ENCODE measurements at regions not wholly inside any gene's neighbourhood (a gene's known extent, or its start where the extent isn't known, plus 50 kb on each side); places are given as distances from the start of the nearest gene placed in this dataset.
"Not testable (repeated sequence)": the region's sequence is repeated elsewhere in the genome, so short reads cannot be mapped to it uniquely, and the experiment has no call there.

- Histone ChIP-seq H3K27ac (ENCODE audit: low read length) (no peak overlapping the region), H3K27me3 (ENCODE audit: low read depth, low read length) (no peaks in the 10 kb centered on the region), H3K9ac (ENCODE audit: low read length) (no peak overlapping the region), H2AFZ (ENCODE audit: low read depth, low read length) (no peak overlapping the region), H4K20me1 (ENCODE audit: insufficient read depth, low read length) (no peaks in the 10 kb centered on the region), H3K4me2 (ENCODE audit: low read length) (no peak overlapping the region), H3K79me2 (ENCODE audit: low read length) (no peaks in the 10 kb centered on the region), H3K9me3 (ENCODE audit: insufficient read depth, low read length) (no peaks in the 10 kb centered on the region), H3K36me3 (replicated peaks; ENCODE audit: low read depth, low read length) (no peaks in the 10 kb centered on the region), H3K4me3 (ENCODE audit: low read length) (no peak overlapping the region), H3K4me1 (ENCODE audit: low read length) (no peaks in the 10 kb centered on the region)
- TF ChIP-seq CTCF (IDR thresholded peaks at IDR 0.05; ENCODE audit: low read depth, low read length) = no peak
- no peak for TF ChIP-seq EZH2phosphoT487 (IDR thresholded peaks at IDR 0.05; ENCODE audit: low read depth)
Observed at GRCh38 chr13:85557691-85558467, 241.3 kb downstream of the SLITRK6 start.

GRCh38 chr13:85551012-85551411, 248.2 kb downstream of the SLITRK6 start:
- no peak for TF ChIP-seq CTCF (IDR thresholded peaks at IDR 0.05; ENCODE audit: low read depth, low read length)
- TF ChIP-seq EZH2phosphoT487 (IDR thresholded peaks at IDR 0.05; ENCODE audit: low read depth) = no peak
- H3K4me3 ChIP-seq (ENCODE audit: low read length) = no peak overlapping the region
- H2AFZ ChIP-seq (ENCODE audit: low read depth, low read length) = no peak overlapping the region
- H3K27me3 ChIP-seq (ENCODE audit: low read depth, low read length) = no peaks in the 10 kb centered on the region
- no peak overlapping the region for H3K27ac ChIP-seq (ENCODE audit: low read length)
- H4K20me1 ChIP-seq (ENCODE audit: insufficient read depth, low read length) = no peaks in the 10 kb centered on the region
- H3K36me3 ChIP-seq (replicated peaks; ENCODE audit: low read depth, low read length) = no peaks in the 10 kb centered on the region
- no peaks in the 10 kb centered on the region for H3K79me2 ChIP-seq (ENCODE audit: low read length)
- peaks cover 11% of the 10 kb centered on the region; the same call in 1 of the 2 replicates for H3K4me1 ChIP-seq (ENCODE audit: low read length)
- H3K9ac ChIP-seq (ENCODE audit: low read length) = no peak overlapping the region
- peaks cover 6% of the 10 kb centered on the region for H3K9me3 ChIP-seq (ENCODE audit: insufficient read depth, low read length)
- H3K4me2 ChIP-seq (ENCODE audit: low read length) = no peak overlapping the region

- H3K4me1 ChIP-seq (ENCODE audit: low read length) = peaks cover 11% of the 10 kb centered on the region; the same call in 1 of the 2 replicates
- H3K4me3 ChIP-seq (ENCODE audit: low read length) = no peak overlapping the region
- H3K4me2 ChIP-seq (ENCODE audit: low read length) = no peak overlapping the region
- H3K36me3 ChIP-seq (replicated peaks; ENCODE audit: low read depth, low read length) = no peaks in the 10 kb centered on the region
- H2AFZ ChIP-seq (ENCODE audit: low read depth, low read length) = no peak overlapping the region
- H3K79me2 ChIP-seq (ENCODE audit: low read length) = no peaks in the 10 kb centered on the region
- no peaks in the 10 kb centered on the region for H3K27me3 ChIP-seq (ENCODE audit: low read depth, low read length)
- H3K9me3 ChIP-seq (ENCODE audit: insufficient read depth, low read length) = peaks cover 6% of the 10 kb centered on the region
- TF ChIP-seq CTCF (IDR thresholded peaks at IDR 0.05; ENCODE audit: low read depth, low read length) (no peak), EZH2phosphoT487 (IDR thresholded peaks at IDR 0.05; ENCODE audit: low read depth) (no peak)
- H4K20me1 ChIP-seq (ENCODE audit: insufficient read depth, low read length) = no peaks in the 10 kb centered on the region
- H3K9ac ChIP-seq (ENCODE audit: low read length) = no peak overlapping the region
- no peak overlapping the region for H3K27ac ChIP-seq (ENCODE audit: low read length)
Observed at GRCh38 chr13:85549819-85550218, 249.4 kb downstream of the SLITRK6 start.

GRCh38 chr13:85548845-85549244, 250.4 kb downstream of the SLITRK6 start:
- H4K20me1 ChIP-seq (ENCODE audit: insufficient read depth, low read length); H3K4me2 ChIP-seq (ENCODE audit: low read length); H3K4me3 ChIP-seq (ENCODE audit: low read length); H3K27ac ChIP-seq (ENCODE audit: low read length); H3K9ac ChIP-seq (ENCODE audit: low read length); H2AFZ ChIP-seq (ENCODE audit: low read depth, low read length); H3K36me3 ChIP-seq (replicated peaks; ENCODE audit: low read depth, low read length); H3K9me3 ChIP-seq (ENCODE audit: insufficient read depth, low read length); H3K27me3 ChIP-seq (ENCODE audit: low read depth, low read length); H3K79me2 ChIP-seq (ENCODE audit: low read length): not testable (repeated sequence)
- peaks cover 11% of the 10 kb centered on the region; the same call in 1 of the 2 replicates for H3K4me1 ChIP-seq (ENCODE audit: low read length)
